ENCODE measurements at regions not wholly inside any gene's neighbourhood (a gene's known extent, or its start where the extent isn't known, plus 50 kb on each side); places are given as distances from the start of the nearest gene placed in this dataset.

DNA sequence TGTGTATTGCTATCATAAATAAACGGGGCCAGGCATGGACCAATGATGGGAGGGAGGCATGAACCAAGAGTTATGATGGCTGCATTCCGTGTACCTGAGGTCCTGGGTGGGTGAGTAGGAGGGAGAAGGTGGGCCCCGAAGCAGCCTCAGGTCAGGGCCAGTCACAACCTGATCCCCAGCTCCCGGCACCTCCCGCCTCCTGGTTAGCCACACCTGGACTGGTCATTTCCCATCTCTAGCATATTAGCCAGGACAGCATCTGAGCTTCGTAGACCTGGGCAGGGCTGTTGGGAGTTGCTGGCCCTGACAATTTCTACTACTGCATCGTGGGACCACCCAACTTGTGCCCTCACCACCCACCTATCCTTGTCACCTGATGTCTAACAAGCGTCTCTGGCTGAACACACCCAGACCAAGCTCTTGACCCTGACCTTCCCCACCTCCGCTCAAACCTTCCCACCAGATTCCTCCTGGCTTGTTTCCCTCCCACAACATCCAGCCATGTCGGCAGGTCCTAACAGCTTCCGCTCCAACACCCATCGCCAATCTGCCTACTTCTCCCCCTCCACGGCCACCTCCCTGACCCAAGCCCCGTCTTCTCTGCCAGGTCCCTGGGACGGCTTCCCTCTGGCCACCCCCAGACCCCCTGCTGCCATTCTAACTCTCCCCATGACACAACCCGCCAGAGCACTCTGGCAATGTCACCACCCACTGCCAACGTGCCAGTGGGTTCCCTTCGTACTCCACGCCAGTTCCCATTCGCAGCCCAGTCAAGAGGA, 133.8 kb upstream of the IQSEC1 start:
- Histone ChIP-seq H3K4me3 (no peak overlapping the region), H3K27me3 (no peaks in the 10 kb centered on the region), H3K36me3 (no peaks in the 10 kb centered on the region), H3K9me3 (no peaks in the 10 kb centered on the region), H3K9ac (ENCODE audit: low read depth in 2 of 2, low read length in 2 of 2) (no peak overlapping the region), H3K4me1 (no peaks in the 10 kb centered on the region), H3K27ac (no peak overlapping the region)
- intact Hi-C loops (cut with DNase I): no loop called here
- TF ChIP-seq CTCF (IDR thresholded peaks at IDR 0.05): no peak
- no peak for DNase-seq

- Histone ChIP-seq H3K9ac (ENCODE audit: low read depth in 2 of 2, low read length in 2 of 2) (no peak overlapping the region), H3K27me3 (no peaks in the 10 kb centered on the region), H3K4me1 (no peaks in the 10 kb centered on the region), H3K4me3 (no peak overlapping the region), H3K9me3 (no peaks in the 10 kb centered on the region), H3K27ac (no peak overlapping the region), H3K36me3 (no peaks in the 10 kb centered on the region)
- intact Hi-C loops (cut with DNase I): no loop called here
- no peak for TF ChIP-seq CTCF (IDR thresholded peaks at IDR 0.05)
- DNase-seq: no peak
These were observed 132.4 kb upstream of the IQSEC1 start for GRCh38 chr3:13205567-13206143.

DNA sequence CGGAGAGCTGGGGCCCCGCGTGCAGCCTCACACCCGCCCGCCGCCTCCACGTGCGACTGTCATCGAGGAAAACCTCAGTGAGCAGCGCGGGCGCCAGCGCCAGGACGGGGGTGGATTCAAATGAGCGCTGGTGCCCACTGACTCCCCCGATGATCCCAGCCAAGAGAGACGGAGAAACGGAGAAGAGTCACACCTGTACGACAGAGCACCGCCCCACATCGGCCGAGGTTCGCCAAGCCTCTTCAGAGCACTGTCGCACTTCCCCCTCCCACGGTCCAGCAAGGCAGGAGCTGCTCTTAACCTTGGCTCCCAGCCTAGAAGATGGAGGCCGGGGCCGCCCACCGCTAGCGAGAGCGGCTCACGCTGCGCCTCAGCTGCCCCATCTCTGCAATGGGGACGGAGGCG, 130.9 kb upstream of the IQSEC1 start:
- H3K9me3 ChIP-seq: no peaks in the 10 kb centered on the region
- DNase-seq: no peak
- no peak overlapping the region for H3K9ac ChIP-seq (ENCODE audit: low read depth in 2 of 2, low read length in 2 of 2)
- H3K4me3 ChIP-seq: no peak overlapping the region
- no peak overlapping the region for H3K27ac ChIP-seq
- intact Hi-C loops (cut with DNase I): no loop called here
- H3K4me1 ChIP-seq: no peaks in the 10 kb centered on the region
- TF ChIP-seq CTCF (IDR thresholded peaks at IDR 0.05): no peak
- no peaks in the 10 kb centered on the region for H3K36me3 ChIP-seq
- H3K27me3 ChIP-seq: no peaks in the 10 kb centered on the region

- H3K27me3 ChIP-seq: no peaks in the 10 kb centered on the region
- H3K27ac ChIP-seq: no peak overlapping the region
- no peak overlapping the region for H3K4me3 ChIP-seq
- TF ChIP-seq CTCF (IDR thresholded peaks at IDR 0.05): no peak
- no peaks in the 10 kb centered on the region for H3K9me3 ChIP-seq
- H3K36me3 ChIP-seq: no peaks in the 10 kb centered on the region
- no peak for DNase-seq
- no peak overlapping the region for H3K9ac ChIP-seq (ENCODE audit: low read depth in 2 of 2, low read length in 2 of 2)
- intact Hi-C loops (cut with DNase I): no loop called here
- no peaks in the 10 kb centered on the region for H3K4me1 ChIP-seq
These were observed 130.4 kb upstream of the IQSEC1 start for GRCh38 chr3:13203398-13204176.

DNA sequence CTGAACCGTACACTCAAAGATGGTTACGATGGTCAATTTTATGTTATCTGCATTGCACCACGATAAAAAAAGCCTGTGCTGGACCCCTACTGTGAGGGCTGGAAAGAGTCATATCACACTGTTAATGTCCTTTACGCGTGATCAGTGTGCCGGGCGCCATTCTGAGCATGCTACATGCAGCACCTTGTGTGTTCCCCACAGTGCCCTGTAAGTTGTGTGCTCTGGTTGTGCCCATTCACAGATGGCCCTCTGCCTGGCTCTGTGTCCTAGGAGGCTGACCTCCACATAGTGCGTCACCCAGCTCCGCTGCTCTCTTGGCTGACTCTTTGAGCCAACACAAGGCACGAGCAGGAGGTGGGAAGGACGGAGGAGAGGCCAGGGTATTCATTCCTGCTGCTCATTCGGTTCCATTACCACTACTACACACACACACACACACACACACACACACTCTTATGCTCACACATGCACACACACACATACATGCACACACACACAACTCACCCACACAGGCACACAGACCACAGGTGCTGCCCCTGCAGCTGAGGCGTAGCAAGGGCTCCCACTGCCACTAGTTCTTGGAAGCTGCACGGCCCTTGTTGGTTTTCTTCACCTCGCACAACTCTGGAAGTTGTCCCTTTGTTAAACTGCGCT, 129.6 kb upstream of the IQSEC1 start:
- Histone ChIP-seq H3K27ac (no peak overlapping the region), H3K4me1 (no peaks in the 10 kb centered on the region), H3K9me3 (no peaks in the 10 kb centered on the region), H3K27me3 (no peaks in the 10 kb centered on the region), H3K9ac (ENCODE audit: low read depth in 2 of 2, low read length in 2 of 2) (no peak overlapping the region), H3K4me3 (no peak overlapping the region), H3K36me3 (no peaks in the 10 kb centered on the region)
- DNase-seq: no peak
- no peak for TF ChIP-seq CTCF (IDR thresholded peaks at IDR 0.05)
- intact Hi-C loops (cut with DNase I): no loop called here
